Astrocyte (in vitro differentiated cells and primary cell): ENCODE measurements at regions not wholly inside any gene's neighbourhood (a gene's known extent, or its start where the extent isn't known, plus 50 kb on each side); places are given as distances from the start of the nearest gene placed in this dataset.

Source experiments
- CTCF ChIP-seq: IDR thresholded peaks from 2 replicates; pipeline ENCODE4 v1.5.1; 2011; ENCODE audit warnings: low read depth, mild to moderate bottlenecking, inconsistent platforms, low read length, moderate library complexity; ENCODE audit not compliant: insufficient read depth
- EZH2 ChIP-seq: IDR thresholded peaks from 2 replicates; pipeline ENCODE4 v1.6.1; 2012; ENCODE audit warnings: mild to moderate bottlenecking, low read length, inconsistent platforms; ENCODE audit not compliant: insufficient read depth

GRCh38 chrX:121238093-121238492, 190.7 kb downstream of the GLUD2 start:
- no peak for TF ChIP-seq CTCF
- TF ChIP-seq EZH2, result no peak
